ENCODE measurements at regions not wholly inside any gene's neighbourhood (a gene's known extent, or its start where the extent isn't known, plus 50 kb on each side); places are given as distances from the start of the nearest gene placed in this dataset.

GRCh38 chr16:11401161-11402050, 56.1 kb downstream of the RMI2 start:
- no peak for DNase-seq

- no peak for DNase-seq
These were observed 56.9 kb downstream of the RMI2 start for GRCh38 chr16:11402051-11402744.

- DNase-seq, result no peak
These were observed 57.7 kb downstream of the RMI2 start for GRCh38 chr16:11402745-11403533.

- no peak for DNase-seq
These were observed 58.2 kb downstream of the RMI2 start for GRCh38 chr16:11403534-11403795.

GRCh38 chr16:11403920-11404319, 58.7 kb downstream of the RMI2 start:
- DNase-seq, result no peak

- DNase-seq, result no peak
These were observed 59.3 kb downstream of the RMI2 start for GRCh38 chr16:11404603-11405002.

- no peak for DNase-seq
These were observed 60.3 kb downstream of the RMI2 start for GRCh38 chr16:11405331-11406176.

- no peak for DNase-seq
These were observed 60.9 kb downstream of the RMI2 start for GRCh38 chr16:11406177-11406560.

GRCh38 chr16:11407047-11407982, 62.1 kb downstream of the RMI2 start:
- DNase-seq, result peak; percentile 70

GRCh38 chr16:11408216-11408615, 63.0 kb downstream of the RMI2 start:
- DNase-seq, result no peak

GRCh38 chr16:11409398-11409797, 64.1 kb downstream of the RMI2 start:
- no peak for DNase-seq

- DNase-seq, result no peak
These were observed 65.3 kb downstream of the RMI2 start for GRCh38 chr16:11410376-11411058.

GRCh38 chr16:11411059-11411550, 65.8 kb downstream of the RMI2 start:
- DNase-seq, result no peak

GRCh38 chr16:11412175-11412904, 67.1 kb downstream of the RMI2 start:
- no peak for DNase-seq

GRCh38 chr16:11412965-11413887, 68.0 kb downstream of the RMI2 start:
- no peak for DNase-seq

- DNase-seq, result no peak
These were observed 68.8 kb downstream of the RMI2 start for GRCh38 chr16:11413907-11414595.

- DNase-seq, result no peak
These were observed 69.8 kb downstream of the RMI2 start for GRCh38 chr16:11414815-11415775.
